Colonic mucosa (tissue), 4 donors: ENCODE measurements at regions not wholly inside any gene's neighbourhood (a gene's known extent, or its start where the extent isn't known, plus 50 kb on each side); places are given as distances from the start of the nearest gene placed in this dataset.
"Not testable (repeated sequence)": the region's sequence is repeated elsewhere in the genome, so short reads cannot be mapped to it uniquely, and the experiment has no call there.

ENCODE experiments used
- DNase-seq: peaks from one replicate; pipeline ENCODE4 v3.0.0-alpha.2; 2020
- H3K27ac ChIP-seq: fragments of 200-600 bp; one replicate; pipeline ENCODE4 v1.8.0; 2021
- H3K27me3 ChIP-seq: fragments of 200-600 bp; one replicate; pipeline ENCODE4 v1.8.0; 2021
- H3K36me3 ChIP-seq: fragments of 200-600 bp; one replicate; pipeline ENCODE4 v1.8.0; 2021
- H3K4me1 ChIP-seq: fragments of 200-600 bp; one replicate; pipeline ENCODE4 v1.8.0; 2021; ENCODE audit warnings: mild to moderate bottlenecking
- H3K4me3 ChIP-seq: fragments of 200-600 bp; one replicate; pipeline ENCODE4 v1.8.0; 2021
- H3K9ac ChIP-seq, 2 donors: one replicate each; pipeline ENCODE4 v1.7.0; 2013; ENCODE audit warnings: control low read depth in 2 of 2, low read depth in 2 of 2, low read length in 2 of 2
- H3K9me3 ChIP-seq: fragments of 200-600 bp; one replicate; pipeline ENCODE4 v1.8.0; 2021
- intact Hi-C: fragments of 100-400 bp; cut with DNase I; formaldehyde crosslinking; loops from one replicate; pipeline ENCODE4 v1.14.1; 2022
- TF ChIP-seq, protein P1 (sequence below): fragments of 200-600 bp; IDR thresholded peaks from one replicate; pipeline ENCODE4 v1.8.0; 2022; ENCODE audit warnings: antibody characterized with exemption, mild to moderate bottlenecking
- donor health status: healthy.
- donor health status: DM: no; HTN: no; CAD: no.
- donor health status: DM: no; HTN: no; CAD: no.

DNA sequence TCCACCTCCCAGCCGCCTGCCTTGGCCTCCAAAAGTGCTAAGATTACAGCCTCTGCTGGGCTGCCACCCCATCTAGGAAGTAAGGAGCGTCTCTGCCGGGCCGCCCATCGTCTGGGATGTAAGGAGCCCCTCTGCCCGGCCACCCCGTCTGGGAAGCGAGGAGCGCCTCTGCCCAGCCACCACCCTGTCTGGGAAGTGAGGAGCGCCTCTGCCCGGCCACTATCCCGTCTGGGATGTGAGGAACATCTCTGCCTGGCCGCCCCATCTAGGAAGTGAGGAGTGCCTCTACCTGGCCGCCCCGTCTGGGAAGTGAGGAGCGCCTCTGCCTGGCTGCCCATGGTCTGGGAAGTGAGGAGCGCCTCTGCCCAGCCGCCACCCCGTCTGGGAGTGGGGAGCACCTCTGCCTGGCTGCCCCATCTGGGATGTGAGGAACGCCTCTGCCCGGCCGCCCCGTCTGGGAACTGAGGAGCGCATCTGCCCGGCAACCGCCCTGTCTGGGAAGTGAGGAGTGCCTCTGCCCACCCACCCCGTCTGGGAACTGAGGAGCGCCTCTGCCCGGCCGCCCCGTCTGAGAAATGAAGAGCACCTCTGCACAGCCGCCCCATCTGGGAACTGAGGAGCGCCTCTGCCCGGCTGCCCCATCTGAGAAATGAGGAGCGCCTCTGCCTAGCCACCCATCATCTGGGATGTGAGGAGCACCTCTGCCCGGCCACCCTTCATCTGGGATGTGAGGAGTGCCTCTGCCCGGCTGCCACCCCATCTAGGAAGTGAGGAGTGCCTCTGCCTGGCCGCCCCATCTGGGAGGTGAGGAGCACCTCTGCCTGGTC is 137.8 kb upstream of the PALMD start:
- H3K27me3 ChIP-seq = no peaks in the 10 kb centered on the region
- no peak overlapping the region for H3K4me3 ChIP-seq
- TF ChIP-seq, protein P1, sequence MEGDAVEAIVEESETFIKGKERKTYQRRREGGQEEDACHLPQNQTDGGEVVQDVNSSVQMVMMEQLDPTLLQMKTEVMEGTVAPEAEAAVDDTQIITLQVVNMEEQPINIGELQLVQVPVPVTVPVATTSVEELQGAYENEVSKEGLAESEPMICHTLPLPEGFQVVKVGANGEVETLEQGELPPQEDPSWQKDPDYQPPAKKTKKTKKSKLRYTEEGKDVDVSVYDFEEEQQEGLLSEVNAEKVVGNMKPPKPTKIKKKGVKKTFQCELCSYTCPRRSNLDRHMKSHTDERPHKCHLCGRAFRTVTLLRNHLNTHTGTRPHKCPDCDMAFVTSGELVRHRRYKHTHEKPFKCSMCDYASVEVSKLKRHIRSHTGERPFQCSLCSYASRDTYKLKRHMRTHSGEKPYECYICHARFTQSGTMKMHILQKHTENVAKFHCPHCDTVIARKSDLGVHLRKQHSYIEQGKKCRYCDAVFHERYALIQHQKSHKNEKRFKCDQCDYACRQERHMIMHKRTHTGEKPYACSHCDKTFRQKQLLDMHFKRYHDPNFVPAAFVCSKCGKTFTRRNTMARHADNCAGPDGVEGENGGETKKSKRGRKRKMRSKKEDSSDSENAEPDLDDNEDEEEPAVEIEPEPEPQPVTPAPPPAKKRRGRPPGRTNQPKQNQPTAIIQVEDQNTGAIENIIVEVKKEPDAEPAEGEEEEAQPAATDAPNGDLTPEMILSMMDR = no peak
- DNase-seq = no peak
- no peak overlapping the region for H3K9ac ChIP-seq
- intact Hi-C loops = no loop called here
- H3K4me1 ChIP-seq = no peaks in the 10 kb centered on the region
- H3K9me3 ChIP-seq = no peaks in the 10 kb centered on the region
- no peaks in the 10 kb centered on the region for H3K36me3 ChIP-seq
- H3K27ac ChIP-seq = no peak overlapping the region

DNA sequence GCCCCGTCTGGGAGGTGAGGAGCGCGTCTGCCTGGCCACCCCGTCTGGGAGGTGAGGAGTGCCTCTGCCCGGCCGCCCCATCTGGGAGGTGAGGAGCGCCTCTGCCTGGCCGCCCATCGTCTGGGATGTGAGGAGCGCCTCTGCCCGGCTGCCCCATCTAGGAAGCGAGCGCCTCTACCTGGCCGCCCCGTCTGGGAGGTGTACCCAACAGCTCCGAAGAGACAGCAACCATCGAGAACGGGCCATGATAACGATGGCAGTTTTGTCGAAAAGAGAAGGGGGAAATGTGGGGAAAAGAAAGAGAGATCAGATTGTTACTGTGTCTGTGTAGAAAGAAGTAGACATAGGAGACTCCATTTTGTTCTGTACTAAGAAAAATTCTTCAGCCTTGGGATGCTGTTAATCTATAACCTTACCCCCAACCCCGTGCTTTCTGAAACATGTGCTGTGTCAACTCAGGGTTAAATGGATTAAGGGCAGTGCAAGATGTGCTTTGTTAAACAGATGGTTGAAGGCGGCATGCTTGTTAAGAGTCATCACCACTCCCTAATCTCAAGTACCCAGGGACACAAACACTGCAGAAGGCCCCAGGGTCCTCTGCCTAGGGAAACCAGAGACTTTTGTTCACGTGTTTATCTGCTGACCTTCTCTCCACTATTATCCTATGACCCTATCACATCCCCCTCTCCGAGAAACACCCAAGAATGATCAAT is 137.0 kb upstream of the PALMD start:
- H3K4me1 ChIP-seq, H3K27ac ChIP-seq, H3K9ac ChIP-seq, DNase-seq, H3K27me3 ChIP-seq, H3K36me3 ChIP-seq, H3K4me3 ChIP-seq, H3K9me3 ChIP-seq, intact Hi-C loops: not testable (repeated sequence)

DNA sequence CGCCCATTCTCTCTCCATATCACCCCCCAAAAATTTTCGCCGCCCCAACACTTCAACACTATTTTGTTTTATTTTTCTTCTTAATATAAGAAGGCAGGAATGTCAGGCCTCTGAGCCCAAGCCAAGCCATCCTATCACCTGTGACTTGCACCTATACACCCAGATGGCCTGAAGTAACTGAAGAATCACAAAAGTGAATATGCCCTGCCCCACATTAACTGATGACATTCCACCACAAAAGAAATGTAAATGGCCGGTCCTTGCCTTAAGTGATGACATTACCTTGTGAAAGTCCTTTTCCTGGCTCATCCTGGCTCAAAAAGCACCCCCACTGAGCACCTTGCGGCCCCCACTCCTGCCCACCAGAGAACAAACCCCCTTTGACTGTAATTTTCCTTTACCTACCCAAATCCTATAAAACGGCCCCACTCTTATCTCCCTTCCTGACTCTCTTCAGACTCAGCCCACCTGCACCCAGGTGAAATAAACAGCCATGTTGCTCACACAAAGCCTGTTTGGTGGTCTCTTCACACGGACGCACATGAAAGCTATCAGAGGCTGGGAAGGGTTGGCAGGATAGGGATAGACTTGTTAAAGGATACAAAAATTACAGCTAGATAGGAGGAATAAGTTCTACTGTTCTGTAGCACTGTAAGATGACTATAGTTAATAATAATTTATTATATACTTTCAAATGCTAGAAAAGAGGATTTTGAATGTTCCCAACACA is 130.9 kb upstream of the PALMD start:
- H3K36me3 ChIP-seq, H3K4me3 ChIP-seq, H3K9ac ChIP-seq, H3K4me1 ChIP-seq, H3K27me3 ChIP-seq, DNase-seq, H3K27ac ChIP-seq, intact Hi-C loops, H3K9me3 ChIP-seq: not testable (repeated sequence)

DNA sequence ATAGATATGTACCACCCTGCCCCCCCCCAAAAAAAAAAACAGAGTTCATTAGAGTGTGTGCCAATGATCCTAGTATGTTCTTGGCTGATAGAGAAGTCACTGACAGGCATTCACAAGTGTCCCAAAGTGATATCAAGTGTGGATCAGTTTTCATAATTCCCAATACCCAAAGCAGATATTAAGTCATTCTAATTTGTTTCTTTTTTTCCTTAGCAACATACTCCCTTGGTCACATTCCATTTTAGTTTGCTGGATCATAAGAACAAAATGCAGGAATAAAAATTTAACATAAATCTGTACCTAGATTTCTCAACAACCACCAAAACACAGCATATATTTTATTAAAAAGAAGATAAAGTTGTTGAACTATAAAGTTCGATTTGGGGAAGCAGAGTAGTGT is 129.8 kb upstream of the PALMD start:
- H3K9ac ChIP-seq = no peak overlapping the region
- no peaks in the 10 kb centered on the region for H3K27me3 ChIP-seq
- no peak for DNase-seq
- H3K4me3 ChIP-seq = no peak overlapping the region
- TF ChIP-seq, protein P1 = no peak
- H3K9me3 ChIP-seq = no peaks in the 10 kb centered on the region
- H3K27ac ChIP-seq = no peak overlapping the region
- no peaks in the 10 kb centered on the region for H3K36me3 ChIP-seq
- no peaks in the 10 kb centered on the region for H3K4me1 ChIP-seq
- intact Hi-C loops = no loop called here

DNA sequence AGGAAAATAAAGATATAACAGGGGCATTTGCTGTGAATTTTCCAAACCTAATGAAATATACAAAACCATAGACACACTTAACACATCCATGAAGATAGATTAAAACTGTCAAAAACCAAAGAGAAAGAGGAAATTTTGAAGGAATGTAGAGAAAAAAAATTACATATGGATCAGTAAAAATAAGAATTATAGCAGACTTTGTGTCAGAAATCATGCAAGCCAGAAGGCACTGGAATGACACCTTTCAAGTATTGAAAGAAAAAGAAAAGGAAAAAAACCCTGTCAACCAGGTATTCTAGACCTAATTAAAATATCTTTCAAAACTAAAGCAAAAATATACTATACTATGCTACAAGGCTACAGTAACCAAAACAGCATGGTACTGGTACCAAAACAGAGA is 125.8 kb upstream of the PALMD start:
- intact Hi-C loops = no loop called here
- no peak overlapping the region for H3K27ac ChIP-seq
- no peak overlapping the region for H3K9ac ChIP-seq
- H3K36me3 ChIP-seq = no peaks in the 10 kb centered on the region
- no peak overlapping the region for H3K4me3 ChIP-seq
- no peaks in the 10 kb centered on the region for H3K4me1 ChIP-seq
- TF ChIP-seq, protein P1 = no peak
- no peak for DNase-seq
- no peaks in the 10 kb centered on the region for H3K9me3 ChIP-seq
- no peaks in the 10 kb centered on the region for H3K27me3 ChIP-seq

DNA sequence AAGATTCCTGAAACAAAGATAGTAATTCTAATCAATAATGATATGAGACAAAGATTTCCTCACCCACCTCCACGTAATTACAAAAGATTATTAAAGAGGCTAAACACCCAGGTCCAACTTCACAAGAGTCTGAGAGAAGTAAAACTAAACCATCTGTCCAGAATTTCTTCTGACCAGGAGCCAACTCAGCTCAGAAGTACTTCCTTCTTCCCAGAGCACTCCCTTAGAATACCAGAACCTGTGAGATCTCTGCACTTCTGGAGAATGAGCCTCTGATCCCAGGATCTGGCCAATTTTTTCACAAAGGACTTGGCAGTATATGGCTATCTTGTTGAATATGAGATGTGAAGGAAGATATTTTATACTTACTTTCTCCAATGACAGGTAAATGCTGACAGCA is 120.6 kb upstream of the PALMD start:
- intact Hi-C loops = no loop called here
- TF ChIP-seq, protein P1 = no peak

More for the DNA sequence above, 120.6 kb upstream of the PALMD start:
- no peak overlapping the region for H3K4me3 ChIP-seq
- no peaks in the 10 kb centered on the region for H3K4me1 ChIP-seq
- H3K9ac ChIP-seq = no peak overlapping the region
- no peaks in the 10 kb centered on the region for H3K27me3 ChIP-seq
- no peak for DNase-seq
- no peaks in the 10 kb centered on the region for H3K36me3 ChIP-seq
- H3K9me3 ChIP-seq = no peaks in the 10 kb centered on the region
- no peak overlapping the region for H3K27ac ChIP-seq
